IMR-90 (cell line): ENCODE measurements at regions not wholly inside any gene's neighbourhood (a gene's known extent, or its start where the extent isn't known, plus 50 kb on each side); places are given as distances from the start of the nearest gene placed in this dataset.

Experiments used
- ATAC-seq: fragments of 200-7000 bp; cut with Tn5 transposase; 2 replicates; pipeline ENCODE4 v1.9.1; 2020; ENCODE audit warnings: low read depth, mild to moderate bottlenecking, moderate library complexity
- BruUV-seq: library from RNA; stranded (reverse); fragments of 400-500 nt; replicated peaks from 2 replicates; lab custom pipeline; 2021; lab: Mats Ljungman, UMichigan
- CTCF ChIA-PET: fragments of 300-600 bp; formaldehyde crosslinking; extraction: SDS; loops from one replicate; lab custom pipeline; 2021; ENCODE audit warnings: antibody characterized with exemption; lab: Yijun Ruan, JAX
- POLR2A ChIA-PET: fragments of 300-600 bp; sonication (Branson Sonifier 250); formaldehyde crosslinking; loops from one replicate; lab custom pipeline; 2022; ENCODE audit warnings: antibody characterized with exemption; ENCODE audit not compliant: unreplicated experiment; lab: Charles Lee
- DNase-seq: peaks from one replicate; pipeline ENCODE4 v3.0.0; 2013
- H2AFZ ChIP-seq: replicated peaks from 2 replicates; pipeline ENCODE3; 2013; ENCODE audit warnings: low read length, mild to moderate bottlenecking; ENCODE audit not compliant: poor library complexity
- H2AK5ac ChIP-seq: 2 replicates; pipeline ENCODE4 v1.6.1; 2013; ENCODE audit warnings: low read depth, low read length, inconsistent platforms
- H2AK9ac ChIP-seq: replicated peaks from 2 replicates; pipeline ENCODE3; 2013; ENCODE audit warnings: mild to moderate bottlenecking, low read depth, low read length, moderate library complexity; ENCODE audit not compliant: poor library complexity
- H2BK120ac ChIP-seq: 2 replicates; pipeline ENCODE4 v1.6.1; 2013; ENCODE audit warnings: low read depth, low read length, inconsistent platforms
- H2BK15ac ChIP-seq: 3 replicates; pipeline ENCODE4 v1.6.1; 2013; ENCODE audit warnings: low read depth, low read length, inconsistent platforms
- H2BK20ac ChIP-seq: 2 replicates; pipeline ENCODE4 v1.6.1; 2013; ENCODE audit warnings: low read depth, mild to moderate bottlenecking, inconsistent platforms, low read length, moderate library complexity
- H2BK5ac ChIP-seq: 2 replicates; pipeline ENCODE4 v1.6.1; 2013; ENCODE audit warnings: mild to moderate bottlenecking, low read depth, low read length, inconsistent platforms; ENCODE audit not compliant: poor library complexity, severe bottlenecking
- H3K14ac ChIP-seq: replicated peaks from 2 replicates; pipeline ENCODE4 v1.6.1; 2013; ENCODE audit warnings: low read depth, low read length, inconsistent platforms
- H3K18ac ChIP-seq: 2 replicates; pipeline ENCODE4 v1.6.1; 2013; ENCODE audit warnings: low read depth, low read length, control low read depth
- H3K23ac ChIP-seq: 2 replicates; pipeline ENCODE4 v1.6.1; 2013; ENCODE audit warnings: low read depth, low read length, inconsistent platforms
- H3K27ac ChIP-seq: 2 replicates; pipeline ENCODE4 v1.5.1; 2013; ENCODE audit warnings: mild to moderate bottlenecking, control low read depth, low read length; ENCODE audit not compliant: insufficient read depth
- H3K27me3 ChIP-seq: 2 replicates; pipeline ENCODE4 v1.6.1; 2013; ENCODE audit warnings: low read length; ENCODE audit not compliant: control insufficient read depth, insufficient read depth
- H3K36me3 ChIP-seq: 2 replicates; pipeline ENCODE4 v1.6.1; 2013; ENCODE audit warnings: low read length, mixed read lengths; ENCODE audit not compliant: control insufficient read depth, insufficient read depth
- H3K4ac ChIP-seq: 2 replicates; pipeline ENCODE4 v1.6.1; 2013; ENCODE audit warnings: low read depth, low read length, inconsistent platforms
- H3K4me1 ChIP-seq: 2 replicates; pipeline ENCODE4 v1.6.1; 2013; ENCODE audit warnings: low read length, mixed read lengths; ENCODE audit not compliant: control insufficient read depth, insufficient read depth
- H3K4me2 ChIP-seq: 2 replicates; pipeline ENCODE4 v1.6.1; 2013; ENCODE audit warnings: low read depth, mild to moderate bottlenecking, control low read depth, low read length, moderate library complexity
- H3K4me3 ChIP-seq: 2 replicates; pipeline ENCODE4 v1.5.1; 2013; ENCODE audit warnings: low read depth, mild to moderate bottlenecking, control low read depth, low read length, moderate library complexity; ENCODE audit not compliant: insufficient read depth
- H3K56ac ChIP-seq: 2 replicates; pipeline ENCODE4 v1.6.1; 2013; ENCODE audit warnings: low read length, inconsistent platforms; ENCODE audit not compliant: insufficient read depth; ENCODE audit errors: extremely low read depth
- H3K79me1 ChIP-seq, 2 experiments: 2 replicates each; pipeline ENCODE4 v1.6.1; 2013; ENCODE audit warnings: low read length in 2 of 2, inconsistent platforms in 1 of 2, low read depth in 1 of 2
- H3K9ac ChIP-seq: 2 replicates; pipeline ENCODE4 v1.6.1; 2013; ENCODE audit warnings: low read depth, low read length, control low read depth
- H3K9me1 ChIP-seq: 2 replicates; pipeline ENCODE4 v1.6.1; 2013; ENCODE audit warnings: low read length, inconsistent platforms; ENCODE audit not compliant: insufficient read depth
- H3K9me3 ChIP-seq: 2 replicates; pipeline ENCODE4 v1.6.1; 2013; ENCODE audit warnings: low read length; ENCODE audit not compliant: control insufficient read depth, insufficient read depth
- H4K20me1 ChIP-seq: 2 replicates; pipeline ENCODE4 v1.6.1; 2013; ENCODE audit warnings: low read length, inconsistent platforms; ENCODE audit not compliant: insufficient read depth
- H4K5ac ChIP-seq: 2 replicates; pipeline ENCODE4 v1.6.1; 2013; ENCODE audit warnings: mild to moderate bottlenecking, low read depth, low read length, control low read depth
- H4K8ac ChIP-seq, 2 experiments: 2 replicates each; pipeline ENCODE4 v1.6.1; 2013; ENCODE audit warnings: low read depth in 2 of 2, low read length in 2 of 2, control low read depth in 1 of 2, inconsistent platforms in 1 of 2
- H4K91ac ChIP-seq: 2 replicates; pipeline ENCODE4 v1.6.1; 2013; ENCODE audit warnings: low read depth, low read length, inconsistent platforms; ENCODE audit not compliant: insufficient read depth
- MAZ ChIP-seq: IDR thresholded peaks from 2 replicates; pipeline ENCODE4 v1.6.1; 2012; ENCODE audit warnings: low read depth, mild to moderate bottlenecking, low read length, improper control_type of control experiment, moderate library complexity, borderline replicate concordance
- MXI1 ChIP-seq: IDR thresholded peaks from 2 replicates; pipeline ENCODE4 v1.6.1; 2012; ENCODE audit warnings: low read depth, mild to moderate bottlenecking, low read length, moderate library complexity, borderline replicate concordance
- RAD21 ChIP-seq: IDR thresholded peaks from 2 replicates; pipeline ENCODE4 v1.6.1; 2012; ENCODE audit warnings: low read length, improper control_type of control experiment
- WGBS, 2 experiments: methylation state at CpG; one replicate each; pipeline versions ENCODE4 v1.1.5 to v1.1.7; 2013; ENCODE audit warnings: missing lambda C conversion rate in 2 of 2; ENCODE audit not compliant: insufficient read length in 1 of 2; ENCODE audit errors: extremely low coverage in 2 of 2; 5-methylcytosine and 5-hydroxymethylcytosine counted together
- dilution Hi-C: fragments of 300-500 bp; cut with HindIII; formaldehyde crosslinking; loops from one replicate; pipeline ENCODE4 v1.14.3; 2018; ENCODE audit warnings: low sequenced_read_pairs; ENCODE audit not compliant: unreplicated experiment
- in situ Hi-C: fragments of 300-500 bp; cut with MboI; formaldehyde crosslinking; loops from 3 replicates; pipeline ENCODE4 v1.14.3; 2019; ENCODE audit warnings: low sequenced_read_pairs, inconsistent platforms, mixed read lengths
- intact Hi-C: fragments of 100-400 bp; cut with micrococcal nuclease; formaldehyde crosslinking; loops from 2 replicates; pipeline ENCODE4 v1.10.0; 2022

DNA sequence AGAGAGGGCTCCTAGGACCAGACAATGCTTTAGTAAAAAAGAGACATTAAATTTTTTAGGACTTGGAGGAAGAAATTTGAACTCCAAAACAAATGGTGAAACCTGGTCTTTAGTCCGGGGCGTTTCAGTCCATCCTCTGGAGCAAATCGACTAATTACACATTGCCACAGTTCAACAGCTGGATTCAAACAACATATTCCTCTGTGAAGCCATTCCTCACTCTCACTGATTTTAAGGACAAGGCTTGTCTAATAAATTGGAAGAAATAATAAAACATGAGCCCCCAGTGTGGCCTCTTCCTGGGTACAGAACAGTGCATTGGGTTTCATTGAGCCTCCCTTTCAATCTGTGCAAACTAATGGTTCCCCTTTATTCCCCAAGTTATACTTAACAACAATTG, 165.1 kb downstream of the UCK2 start:
- Histone ChIP-seq H3K36me3 (no peaks in the 10 kb centered on the region), H3K23ac (no peak overlapping the region), H3K4me3 (no peak overlapping the region), H2BK5ac (no peak overlapping the region), H3K9me3 (no peaks in the 10 kb centered on the region; the same call in 1 of the 2 replicates), H4K20me1 (no peaks in the 10 kb centered on the region), H2BK20ac (no peak overlapping the region), H3K9ac (no peak overlapping the region), H3K27me3 (no peaks in the 10 kb centered on the region), H2BK120ac (no peak overlapping the region), H2BK15ac (no peak overlapping the region), H3K18ac (no peak overlapping the region), H2AK9ac (no peak overlapping the region), H3K14ac (no peak overlapping the region), H3K4ac (no peak overlapping the region), H3K27ac (no peak overlapping the region), H3K56ac (no peak overlapping the region), H3K9me1 (no peaks in the 10 kb centered on the region), H2AFZ (no peak overlapping the region), H4K8ac (no peak overlapping the region), H3K4me2 (no peak overlapping the region), H4K91ac (no peak overlapping the region), H3K79me1 (no peaks in the 10 kb centered on the region), H4K5ac (no peak overlapping the region), H3K4me1 (no peaks in the 10 kb centered on the region), H2AK5ac (no peak overlapping the region)
- no peak for DNase-seq
- ChIA-PET POLR2A (no interaction called here), CTCF (no interaction called here)
- dilution Hi-C loops (no loop called here), in situ Hi-C loops (no loop called here), intact Hi-C loops (no loop called here)
- no peak for TF ChIP-seq MXI1
- no peak for TF ChIP-seq RAD21
- TF ChIP-seq MAZ, result no peak
- no CpG with 5 or more reads among the region's 3 CpGs for WGBS, 2 experiments
- no TSS peak for BruUV-seq
- no peak for ATAC-seq
